HUES48 (cell line): ENCODE measurements at regions not wholly inside any gene's neighbourhood (a gene's known extent, or its start where the extent isn't known, plus 50 kb on each side); places are given as distances from the start of the nearest gene placed in this dataset.

Experiments used
- H3K27ac ChIP-seq: one replicate; pipeline ENCODE4 v1.7.0; 2013; ENCODE audit warnings: low read depth, low read length, inconsistent platforms
- H3K27me3 ChIP-seq: 2 replicates; pipeline ENCODE4 v1.6.1; 2013; ENCODE audit warnings: mild to moderate bottlenecking, low read length; ENCODE audit not compliant: control insufficient read depth, insufficient read depth
- H3K36me3 ChIP-seq: 2 replicates; pipeline ENCODE4 v1.6.1; 2013; ENCODE audit warnings: low read length; ENCODE audit not compliant: control insufficient read depth, insufficient read depth
- H3K4me1 ChIP-seq: 2 replicates; pipeline ENCODE4 v1.6.1; 2013; ENCODE audit warnings: mild to moderate bottlenecking, low read length; ENCODE audit not compliant: control insufficient read depth, insufficient read depth
- H3K4me3 ChIP-seq: 2 replicates; pipeline ENCODE4 v1.5.1; 2013; ENCODE audit warnings: mild to moderate bottlenecking, low read depth, low read length
- H3K9ac ChIP-seq: 2 replicates; pipeline ENCODE4 v1.6.1; 2013; ENCODE audit warnings: mild to moderate bottlenecking, low read depth, low read length, moderate library complexity
- H3K9me3 ChIP-seq: 2 replicates; pipeline ENCODE4 v1.6.1; 2013; ENCODE audit warnings: low read length; ENCODE audit not compliant: control insufficient read depth, insufficient read depth

DNA sequence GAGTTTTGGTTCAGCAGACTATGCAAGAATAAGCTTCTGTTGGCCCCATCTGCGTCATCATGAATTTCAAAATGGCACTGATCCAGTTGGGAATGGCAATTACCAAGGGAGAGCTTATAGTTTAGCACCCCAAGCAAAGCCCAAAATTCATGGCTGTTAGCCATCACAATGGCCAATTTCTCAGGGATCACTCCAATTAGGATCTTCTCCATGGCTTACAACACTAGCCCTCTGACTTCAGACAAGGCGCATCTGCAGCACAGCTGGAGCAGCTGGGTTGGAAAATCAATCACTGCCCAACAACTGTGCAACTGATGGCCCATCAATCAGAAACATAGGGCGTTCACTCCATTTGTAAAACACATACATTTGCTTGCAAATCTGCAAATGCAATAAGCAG lies 273.6 kb downstream of the SRBD1 start:
- H3K27ac ChIP-seq: no peak overlapping the region
- H3K9ac ChIP-seq: no peak overlapping the region
- no peak overlapping the region for H3K4me3 ChIP-seq
- H3K27me3 ChIP-seq: no peaks in the 10 kb centered on the region
- H3K36me3 ChIP-seq: no peaks in the 10 kb centered on the region
- H3K9me3 ChIP-seq: no peaks in the 10 kb centered on the region
- no peaks in the 10 kb centered on the region for H3K4me1 ChIP-seq

DNA sequence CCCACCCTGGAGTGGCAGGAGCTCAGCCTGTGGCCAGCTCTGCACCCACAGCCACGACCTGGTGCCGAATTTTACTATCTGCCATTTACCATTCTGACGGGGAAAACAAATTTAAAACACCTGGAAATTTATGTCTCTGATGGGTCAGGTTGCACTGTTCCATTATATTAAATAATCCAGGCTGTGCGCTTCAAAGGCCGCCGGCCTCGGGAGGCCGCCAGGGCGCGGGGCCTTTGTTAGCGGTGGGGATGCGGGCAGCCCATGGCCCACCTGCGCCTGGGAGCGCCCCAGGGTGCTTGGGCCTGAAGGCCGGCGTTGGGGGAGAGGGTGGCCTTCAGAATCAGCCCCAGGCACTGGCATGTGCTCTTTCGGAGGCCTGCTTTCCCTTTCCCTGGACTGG lies 276.9 kb downstream of the SRBD1 start:
- no peaks in the 10 kb centered on the region for H3K27me3 ChIP-seq
- no peak overlapping the region for H3K9ac ChIP-seq
- H3K27ac ChIP-seq: no peak overlapping the region

DNA sequence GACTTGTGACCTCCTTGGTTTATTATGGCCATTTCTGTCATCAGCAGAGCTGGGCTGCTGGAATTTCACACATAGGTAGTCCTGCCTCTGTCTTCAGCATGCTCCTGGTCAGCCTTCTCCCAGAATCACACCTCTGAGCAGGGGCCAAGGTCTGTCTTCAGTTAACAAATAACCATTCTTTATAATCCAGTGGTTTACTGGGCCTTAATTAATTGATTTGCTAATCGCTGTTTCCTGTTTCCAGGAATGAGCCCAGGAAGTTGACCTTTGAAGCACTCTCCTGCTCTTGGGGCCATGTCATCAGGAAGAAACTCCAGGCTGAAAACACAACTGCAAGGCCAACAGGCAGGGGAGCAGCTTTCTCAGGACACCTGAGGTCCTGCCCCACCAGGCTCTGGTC lies 278.5 kb downstream of the SRBD1 start:
- H3K27ac ChIP-seq: no peak overlapping the region
- H3K9ac ChIP-seq: no peak overlapping the region
- no peaks in the 10 kb centered on the region for H3K9me3 ChIP-seq
- H3K4me1 ChIP-seq: no peaks in the 10 kb centered on the region
- H3K27me3 ChIP-seq: no peaks in the 10 kb centered on the region
- H3K36me3 ChIP-seq: no peaks in the 10 kb centered on the region
- H3K4me3 ChIP-seq: no peak overlapping the region

More for the DNA sequence above, 276.9 kb downstream of the SRBD1 start:
- no peaks in the 10 kb centered on the region for H3K36me3 ChIP-seq
- H3K9me3 ChIP-seq: no peaks in the 10 kb centered on the region
- H3K4me1 ChIP-seq: no peaks in the 10 kb centered on the region
- H3K4me3 ChIP-seq: no peak overlapping the region

DNA sequence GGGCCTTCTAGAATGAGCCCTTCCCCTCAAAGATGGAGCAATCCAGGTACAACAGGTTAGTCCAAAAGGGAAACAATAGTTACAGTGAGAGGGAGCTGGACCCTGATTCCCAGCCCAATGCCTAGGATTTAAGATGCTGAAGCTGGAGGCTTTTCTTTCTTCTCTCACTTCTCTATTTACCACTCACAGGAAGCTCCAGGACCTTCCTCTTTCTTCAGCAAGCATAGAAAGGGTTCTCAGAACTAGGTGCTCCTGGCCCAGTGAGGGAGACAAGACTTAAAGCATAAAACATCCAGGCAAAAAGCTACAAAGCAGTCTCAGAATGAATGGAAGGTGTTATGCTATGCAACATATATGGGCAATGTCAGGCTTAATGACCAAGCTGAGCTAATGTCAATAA lies 279.0 kb downstream of the SRBD1 start:
- no peaks in the 10 kb centered on the region for H3K36me3 ChIP-seq
- no peaks in the 10 kb centered on the region for H3K27me3 ChIP-seq
- H3K9ac ChIP-seq: no peak overlapping the region
- no peaks in the 10 kb centered on the region for H3K4me1 ChIP-seq
- H3K4me3 ChIP-seq: no peak overlapping the region
- H3K9me3 ChIP-seq: no peaks in the 10 kb centered on the region
- H3K27ac ChIP-seq: no peak overlapping the region

- H3K27ac ChIP-seq: no peak overlapping the region
Observed at GRCh38 chr2:45331410-45331786, 279.7 kb downstream of the SRBD1 start.

GRCh38 chr2:45330637-45331409 lies 280.2 kb downstream of the SRBD1 start:
- H3K27me3 ChIP-seq: no peaks in the 10 kb centered on the region
- no peaks in the 10 kb centered on the region for H3K9me3 ChIP-seq
- no peak overlapping the region for H3K27ac ChIP-seq
- H3K36me3 ChIP-seq: no peaks in the 10 kb centered on the region
- no peak overlapping the region for H3K9ac ChIP-seq
- H3K4me1 ChIP-seq: no peaks in the 10 kb centered on the region
- no peak overlapping the region for H3K4me3 ChIP-seq

More at GRCh38 chr2:45331410-45331786, 279.7 kb downstream of the SRBD1 start:
- Histone ChIP-seq H3K4me1 (no peaks in the 10 kb centered on the region), H3K36me3 (no peaks in the 10 kb centered on the region), H3K27me3 (no peaks in the 10 kb centered on the region), H3K9ac (no peak overlapping the region), H3K9me3 (no peaks in the 10 kb centered on the region), H3K4me3 (no peak overlapping the region)

GRCh38 chr2:45330108-45330507 lies 281.0 kb downstream of the SRBD1 start:
- Histone ChIP-seq H3K36me3 (no peaks in the 10 kb centered on the region), H3K27ac (no peak overlapping the region), H3K9ac (no peak overlapping the region), H3K4me3 (no peak overlapping the region), H3K9me3 (no peaks in the 10 kb centered on the region), H3K27me3 (no peaks in the 10 kb centered on the region), H3K4me1 (no peaks in the 10 kb centered on the region)

- H3K9me3 ChIP-seq: no peaks in the 10 kb centered on the region
- H3K4me1 ChIP-seq: no peaks in the 10 kb centered on the region
- no peak overlapping the region for H3K9ac ChIP-seq
- H3K36me3 ChIP-seq: no peaks in the 10 kb centered on the region
- no peak overlapping the region for H3K27ac ChIP-seq
- H3K27me3 ChIP-seq: no peaks in the 10 kb centered on the region
- no peak overlapping the region for H3K4me3 ChIP-seq
Observed at GRCh38 chr2:45329045-45329677, 281.9 kb downstream of the SRBD1 start.

DNA sequence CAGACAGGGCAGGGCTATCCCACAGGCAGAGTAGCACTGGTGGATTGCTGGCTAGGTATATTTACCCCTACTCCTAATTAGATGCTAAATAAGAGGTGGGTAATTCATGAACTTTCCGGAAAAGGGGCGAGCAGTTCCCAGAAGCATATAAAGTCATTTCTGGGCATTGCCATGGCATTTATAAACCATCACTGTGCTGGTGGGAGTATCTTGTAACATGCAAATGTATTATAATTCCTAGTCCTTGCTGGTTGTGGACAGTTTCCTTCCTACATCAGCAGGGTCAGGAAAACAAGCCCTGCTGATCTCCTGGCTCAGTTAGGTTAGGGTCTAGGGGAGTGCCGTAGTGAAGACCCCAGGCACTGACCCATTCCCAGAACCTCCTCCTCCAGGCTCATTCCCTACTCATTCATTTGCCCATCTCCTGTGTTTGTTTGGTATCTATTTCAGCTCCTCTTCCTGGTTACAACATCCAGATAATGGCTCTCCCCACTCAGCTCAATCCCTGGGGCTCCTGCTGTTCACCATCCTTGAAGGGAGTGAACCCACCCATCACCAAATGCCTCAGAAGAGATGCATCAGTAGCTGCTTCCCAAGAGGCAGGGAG lies 282.7 kb downstream of the SRBD1 start:
- H3K9ac ChIP-seq: no peak overlapping the region
- H3K27me3 ChIP-seq: no peaks in the 10 kb centered on the region
- no peaks in the 10 kb centered on the region for H3K36me3 ChIP-seq
- H3K4me1 ChIP-seq: no peaks in the 10 kb centered on the region
- H3K9me3 ChIP-seq: no peaks in the 10 kb centered on the region
- H3K4me3 ChIP-seq: no peak overlapping the region
- H3K27ac ChIP-seq: no peak overlapping the region

DNA sequence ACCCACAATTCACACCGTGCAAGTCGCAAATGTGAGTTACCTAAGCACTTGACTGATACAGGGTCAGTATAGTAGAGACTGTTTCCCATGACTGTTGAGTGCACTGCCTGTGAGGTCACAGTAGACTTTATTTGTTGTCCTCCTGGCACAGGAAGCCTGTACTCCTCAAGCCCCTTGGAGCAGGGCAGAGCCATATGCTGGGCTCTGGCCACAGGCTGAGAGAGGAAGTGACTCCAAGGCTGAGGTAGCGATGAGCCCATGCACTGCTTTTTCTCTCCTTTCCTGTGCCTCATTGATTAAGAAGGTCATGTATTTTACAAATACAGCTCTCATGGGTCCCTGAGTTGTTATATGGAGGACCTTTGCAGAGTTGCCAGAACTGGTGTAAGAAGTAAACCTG lies 287.7 kb downstream of the SRBD1 start:
- H3K4me1 ChIP-seq: no peaks in the 10 kb centered on the region
- no peak overlapping the region for H3K9ac ChIP-seq
- H3K27ac ChIP-seq: no peak overlapping the region
- no peaks in the 10 kb centered on the region for H3K9me3 ChIP-seq
- H3K36me3 ChIP-seq: no peaks in the 10 kb centered on the region
- no peaks in the 10 kb centered on the region for H3K27me3 ChIP-seq
- H3K4me3 ChIP-seq: no peak overlapping the region

GRCh38 chr2:45320956-45321355 lies 290.1 kb downstream of the SRBD1 start:
- Histone ChIP-seq H3K27ac (no peak overlapping the region), H3K9ac (no peak overlapping the region), H3K9me3 (no peaks in the 10 kb centered on the region), H3K36me3 (no peaks in the 10 kb centered on the region), H3K27me3 (no peaks in the 10 kb centered on the region), H3K4me3 (no peak overlapping the region), H3K4me1 (no peaks in the 10 kb centered on the region)
